ENCODE measurements at regions not wholly inside any gene's neighbourhood (a gene's known extent, or its start where the extent isn't known, plus 50 kb on each side); places are given as distances from the start of the nearest gene placed in this dataset.
"Not testable (repeated sequence)": the region's sequence is repeated elsewhere in the genome, so short reads cannot be mapped to it uniquely, and the experiment has no call there.

GRCh38 chr14:53740570-53740969 is 216.1 kb downstream of the BMP4 start:
- DNase-seq (ENCODE audit: low read depth): no peak
- no peak overlapping the region for H3K4me3 ChIP-seq (ENCODE audit: low read length)
- no peak for TF ChIP-seq CTCF (conservative IDR thresholded peaks at IDR 0.05; ENCODE audit: low read depth, low read length)

DNA sequence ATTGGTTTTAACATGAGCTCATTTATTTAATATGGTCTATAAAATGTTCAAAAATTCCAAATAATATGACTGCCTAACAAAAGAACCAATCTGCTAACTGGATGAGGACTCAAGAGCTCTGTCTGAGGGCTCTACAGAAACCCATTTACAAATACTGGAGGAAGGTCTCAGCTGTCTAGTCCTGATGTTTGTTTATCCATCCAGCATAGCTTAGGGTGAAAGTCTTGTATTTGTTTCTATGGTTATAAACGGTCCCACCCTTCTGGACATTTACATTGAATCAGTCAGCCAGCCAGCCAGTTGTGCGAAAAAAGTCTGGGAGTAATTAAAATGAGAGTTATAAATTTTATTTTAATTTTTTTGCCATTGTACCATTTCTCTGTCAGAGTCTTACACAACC is 220.7 kb downstream of the BMP4 start:
- H3K4me3 ChIP-seq (ENCODE audit: low read length): no peak overlapping the region
- DNase-seq (ENCODE audit: low read depth): no peak
- TF ChIP-seq CTCF (conservative IDR thresholded peaks at IDR 0.05; ENCODE audit: low read depth, low read length): no peak

- H3K4me3 ChIP-seq (ENCODE audit: low read length): no peak overlapping the region
- no peak for DNase-seq (ENCODE audit: low read depth)
- no peak for TF ChIP-seq CTCF (conservative IDR thresholded peaks at IDR 0.05; ENCODE audit: low read depth, low read length)
Measured at GRCh38 chr14:53723221-53723620, 233.4 kb downstream of the BMP4 start.

DNA sequence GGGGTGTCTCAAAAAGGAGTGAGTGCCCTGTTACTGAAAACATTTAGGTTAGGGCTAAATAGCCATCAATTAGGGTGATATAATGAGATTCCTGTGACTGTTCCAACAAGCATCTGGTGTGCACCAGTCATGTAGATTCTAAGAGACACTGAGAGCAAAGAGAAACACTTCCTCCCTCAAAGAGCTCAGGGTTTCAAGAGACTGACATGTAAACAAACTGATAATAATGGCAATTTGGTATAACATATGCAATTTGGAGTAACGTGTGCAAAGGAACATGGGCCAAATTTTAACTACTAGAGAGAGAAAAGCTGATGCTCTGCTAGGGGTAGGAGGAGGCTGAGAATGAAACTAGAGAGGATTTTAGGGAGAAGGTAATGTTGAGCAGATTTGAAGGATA is 237.1 kb downstream of the BMP4 start:
- no peak for DNase-seq (ENCODE audit: low read depth)
- H3K4me3 ChIP-seq (ENCODE audit: low read length): no peak overlapping the region
- no peak for TF ChIP-seq CTCF (conservative IDR thresholded peaks at IDR 0.05; ENCODE audit: low read depth, low read length)

DNA sequence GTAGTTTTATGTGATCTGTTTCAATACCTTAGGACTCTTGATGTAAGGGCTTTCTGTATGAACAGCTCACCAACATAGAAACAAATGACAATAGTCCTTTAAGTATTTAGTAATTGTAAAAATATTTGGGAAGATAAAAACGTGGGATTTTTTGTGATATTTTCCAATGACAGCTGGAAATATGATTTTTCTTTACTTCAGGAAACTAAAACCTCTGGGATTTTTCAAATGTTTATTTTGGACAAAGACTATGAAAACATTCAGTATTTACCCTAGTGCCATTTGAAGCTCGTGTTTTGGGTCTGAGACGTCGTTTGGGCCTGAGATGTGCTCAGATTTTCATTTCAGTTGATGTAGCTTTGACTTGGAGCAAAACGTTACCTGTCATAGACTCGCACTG is 240.0 kb downstream of the BMP4 start:
- H3K4me3 ChIP-seq (ENCODE audit: low read length): no peak overlapping the region
- DNase-seq (ENCODE audit: low read depth): no peak
- no peak for TF ChIP-seq CTCF (conservative IDR thresholded peaks at IDR 0.05; ENCODE audit: low read depth, low read length)

DNA sequence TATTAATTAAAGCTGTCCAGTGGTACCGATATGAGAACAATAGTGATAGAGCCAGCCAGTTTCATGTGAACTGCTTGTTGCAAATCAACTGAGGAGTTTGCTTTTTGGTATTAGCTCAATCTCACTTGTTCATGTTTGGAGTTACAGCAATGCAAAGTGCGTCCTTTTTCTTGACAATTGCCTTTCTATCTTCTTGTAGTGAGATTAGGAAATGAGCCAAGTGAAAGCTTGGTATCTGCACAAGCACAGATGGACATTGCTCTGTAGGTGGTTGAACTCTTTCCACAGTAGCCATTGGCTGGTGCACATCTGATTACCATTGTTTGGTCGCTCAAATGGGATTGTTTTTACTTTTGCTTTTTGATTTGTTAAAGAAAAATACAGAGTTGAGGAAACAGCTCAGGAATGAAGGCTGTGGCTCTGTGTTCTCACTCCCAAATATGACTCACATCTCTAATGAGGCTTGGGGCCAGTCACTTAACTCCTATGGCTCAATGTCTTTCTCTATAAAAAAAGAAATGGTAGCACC is 241.4 kb downstream of the BMP4 start:
- DNase-seq (ENCODE audit: low read depth): peak; percentile 72
- no peak for TF ChIP-seq CTCF (conservative IDR thresholded peaks at IDR 0.05; ENCODE audit: low read depth, low read length)
- H3K4me3 ChIP-seq (ENCODE audit: low read length): no peak overlapping the region

DNA sequence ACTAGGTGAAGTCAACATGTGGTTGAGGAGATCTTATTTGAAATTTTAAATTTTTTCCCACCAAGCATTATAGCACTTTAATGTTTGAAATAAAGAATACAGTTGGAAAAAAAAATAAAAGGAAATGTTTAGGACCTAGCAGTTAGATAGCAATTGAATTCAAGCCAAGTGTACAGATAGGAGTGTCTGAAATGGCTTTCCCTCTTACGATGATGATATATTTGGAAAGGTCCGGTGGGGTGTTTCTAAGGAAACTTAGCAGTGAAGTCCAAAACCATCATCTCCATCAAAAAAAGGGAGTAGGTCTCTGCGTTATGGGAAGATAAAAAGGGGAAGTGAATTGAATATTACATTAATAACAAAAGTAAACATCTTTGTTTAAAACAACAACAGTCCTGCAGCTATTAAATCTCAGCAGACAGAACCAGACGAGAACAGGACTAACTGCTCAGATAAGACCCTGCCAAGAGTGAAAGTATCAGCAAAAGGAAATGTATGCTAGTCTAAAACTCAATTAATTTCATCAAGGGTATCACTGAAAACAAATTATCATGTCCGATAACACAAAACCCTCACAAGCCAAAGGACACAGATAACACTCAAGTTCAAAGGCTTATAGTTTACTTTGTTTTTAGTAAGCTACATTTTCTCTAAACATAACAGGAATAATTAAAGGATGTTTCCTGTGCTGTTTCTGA is 242.0 kb downstream of the BMP4 start:
- no peak overlapping the region for H3K4me3 ChIP-seq (ENCODE audit: low read length)
- no peak for TF ChIP-seq CTCF (conservative IDR thresholded peaks at IDR 0.05; ENCODE audit: low read depth, low read length)
- no peak for DNase-seq (ENCODE audit: low read depth)

GRCh38 chr14:53712901-53713300 is 243.7 kb downstream of the BMP4 start:
- DNase-seq (ENCODE audit: low read depth): not testable (repeated sequence)

More at GRCh38 chr14:53712901-53713300, 243.7 kb downstream of the BMP4 start:
- H3K4me3 ChIP-seq (ENCODE audit: low read length): not testable (repeated sequence)
